ENCODE measurements at regions not wholly inside any gene's neighbourhood (a gene's known extent, or its start where the extent isn't known, plus 50 kb on each side); places are given as distances from the start of the nearest gene placed in this dataset.
"Not testable (repeated sequence)": the region's sequence is repeated elsewhere in the genome, so short reads cannot be mapped to it uniquely, and the experiment has no call there.

DNA sequence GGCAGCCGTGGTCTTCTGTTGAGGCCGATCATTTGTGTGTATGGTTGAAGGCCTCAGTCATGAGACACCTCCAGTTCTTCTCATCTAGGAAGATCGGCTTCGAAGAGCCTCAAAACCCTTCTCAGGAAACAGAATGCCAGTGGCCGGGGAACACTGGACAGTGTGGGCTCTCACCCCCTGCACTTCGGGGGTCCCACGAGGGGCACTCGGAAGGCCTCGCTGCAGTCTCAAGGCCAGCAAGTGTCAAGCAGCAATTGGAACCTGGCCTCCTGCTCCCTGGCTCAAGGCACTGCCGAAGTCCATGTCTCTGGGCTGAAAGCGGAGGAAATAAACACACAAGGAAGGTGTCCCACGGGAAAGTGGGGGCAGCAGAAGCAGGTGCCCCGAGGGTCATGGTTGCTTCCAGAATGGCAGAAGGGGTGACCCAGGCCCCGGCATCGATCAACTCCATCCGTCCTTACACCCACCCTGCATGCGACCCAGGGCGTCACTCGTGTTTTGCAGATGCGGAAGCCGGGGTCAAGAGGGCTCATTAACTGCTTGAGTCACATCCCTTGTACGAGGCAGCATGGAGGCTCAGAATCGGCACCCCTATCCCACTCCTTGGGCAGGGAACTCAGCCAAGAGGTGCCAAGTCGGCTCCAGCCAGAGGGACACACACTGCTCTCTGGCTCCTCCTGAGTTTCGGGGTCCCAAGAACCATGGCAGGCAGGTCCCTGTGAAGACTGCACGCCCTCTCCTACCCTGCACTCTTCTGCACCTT lies 231.3 kb upstream of the SHH start:
- no peak overlapping the region for H2AFZ ChIP-seq (ENCODE audit: low read depth, low read length)
- no peaks in the 10 kb centered on the region for H3K36me3 ChIP-seq (ENCODE audit: insufficient read depth, low read length)
- H3K4me1 ChIP-seq (ENCODE audit: insufficient read depth, low read length): no peaks in the 10 kb centered on the region
- H3K27me3 ChIP-seq (ENCODE audit: insufficient read depth, low read length): peaks cover 15% of the 10 kb centered on the region
- H3K9me3 ChIP-seq (ENCODE audit: low read length): no peaks in the 10 kb centered on the region
- no peak overlapping the region for H3K4me3 ChIP-seq (ENCODE audit: low read length)

DNA sequence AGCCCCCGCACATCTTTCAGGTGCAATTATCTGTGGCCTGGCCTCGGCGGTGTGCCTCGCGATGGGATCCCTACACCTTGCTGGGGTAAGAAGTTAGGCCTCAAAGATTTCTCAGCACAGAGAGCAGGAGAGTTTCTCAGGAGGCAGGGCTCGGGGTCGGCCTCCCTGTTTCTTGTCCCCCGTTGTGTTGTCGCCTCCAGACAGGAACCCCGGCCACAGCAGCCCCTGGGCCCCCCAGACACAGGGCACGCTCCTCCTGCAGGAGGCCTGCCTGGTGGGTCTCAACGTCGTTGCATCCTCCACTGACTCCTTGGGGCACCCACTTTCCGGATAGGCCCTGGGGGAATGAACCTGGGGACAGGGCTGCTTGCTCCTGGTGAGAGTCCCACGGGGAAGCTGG lies 229.1 kb upstream of the SHH start:
- Histone ChIP-seq H2AFZ (ENCODE audit: low read depth, low read length) (no peak overlapping the region), H3K36me3 (ENCODE audit: insufficient read depth, low read length) (no peaks in the 10 kb centered on the region), H3K9me3 (ENCODE audit: low read length) (no peaks in the 10 kb centered on the region), H3K27me3 (ENCODE audit: insufficient read depth, low read length) (peaks cover 26% of the 10 kb centered on the region), H3K4me3 (ENCODE audit: low read length) (no peak overlapping the region), H3K4me1 (ENCODE audit: insufficient read depth, low read length) (no peaks in the 10 kb centered on the region)

DNA sequence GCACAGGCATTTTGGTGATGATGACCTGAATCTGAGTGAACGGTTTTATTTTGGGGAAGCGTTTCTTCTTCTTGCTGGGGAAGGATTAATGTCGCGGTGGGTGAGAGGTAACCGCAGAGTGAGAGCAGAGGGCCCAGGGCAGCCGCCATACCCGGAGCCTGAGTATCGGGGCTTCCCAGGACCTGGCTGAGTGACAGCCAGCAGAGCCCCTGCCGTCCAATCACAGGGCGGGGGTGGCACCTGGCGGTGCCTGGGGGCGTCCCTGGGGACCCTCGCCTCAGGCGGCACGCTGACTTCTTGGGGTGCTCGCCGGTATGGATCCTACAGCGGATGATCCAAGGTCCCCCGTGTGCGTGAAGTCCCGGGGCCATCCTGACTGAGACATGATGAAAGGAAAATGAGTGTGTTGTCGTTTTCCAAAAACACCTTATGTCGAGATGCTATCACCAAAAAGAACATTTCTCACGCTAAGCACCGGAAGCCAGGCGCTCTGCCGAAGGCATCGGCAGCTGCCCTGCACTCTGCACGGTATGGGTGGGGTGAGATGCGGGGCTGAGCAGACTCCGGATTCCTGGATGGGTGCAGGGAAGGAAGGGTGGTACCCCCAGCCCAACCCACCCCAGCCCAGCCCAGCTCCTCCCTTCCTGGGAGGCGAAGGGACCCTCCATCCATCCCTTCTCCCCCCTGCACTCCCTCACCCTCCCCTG lies 227.9 kb upstream of the SHH start:
- H3K4me1 ChIP-seq (ENCODE audit: insufficient read depth, low read length): no peaks in the 10 kb centered on the region
- peaks cover 30% of the 10 kb centered on the region for H3K27me3 ChIP-seq (ENCODE audit: insufficient read depth, low read length)
- H3K36me3 ChIP-seq (ENCODE audit: insufficient read depth, low read length): no peaks in the 10 kb centered on the region
- no peaks in the 10 kb centered on the region for H3K9me3 ChIP-seq (ENCODE audit: low read length)
- no peak overlapping the region for H2AFZ ChIP-seq (ENCODE audit: low read depth, low read length)
- no peak overlapping the region for H3K4me3 ChIP-seq (ENCODE audit: low read length)

DNA sequence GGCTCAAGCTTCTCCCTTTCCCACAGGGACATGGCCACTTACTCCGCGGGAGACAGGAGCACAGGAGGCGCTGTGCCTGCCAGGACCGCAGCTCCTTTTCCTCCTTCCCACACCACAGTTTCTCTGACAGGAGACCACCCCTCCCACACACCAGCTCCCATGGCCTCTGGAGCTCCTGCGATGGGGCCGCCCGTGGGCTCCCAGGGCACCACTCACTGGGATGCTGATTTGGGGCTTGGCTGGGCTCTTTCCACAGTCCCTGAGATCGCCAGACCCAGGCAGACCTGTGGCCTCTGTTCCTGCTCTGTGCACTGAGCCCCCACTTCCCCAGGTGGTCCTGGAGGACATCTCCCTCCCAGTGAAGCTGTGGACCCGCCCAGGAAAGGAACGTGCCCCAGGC lies 226.9 kb upstream of the SHH start:
- Histone ChIP-seq H3K36me3 (ENCODE audit: insufficient read depth, low read length) (no peaks in the 10 kb centered on the region), H3K4me3 (ENCODE audit: low read length) (no peak overlapping the region), H2AFZ (ENCODE audit: low read depth, low read length) (no peak overlapping the region), H3K4me1 (ENCODE audit: insufficient read depth, low read length) (no peaks in the 10 kb centered on the region), H3K27me3 (ENCODE audit: insufficient read depth, low read length) (peaks cover 30% of the 10 kb centered on the region), H3K9me3 (ENCODE audit: low read length) (no peaks in the 10 kb centered on the region)

DNA sequence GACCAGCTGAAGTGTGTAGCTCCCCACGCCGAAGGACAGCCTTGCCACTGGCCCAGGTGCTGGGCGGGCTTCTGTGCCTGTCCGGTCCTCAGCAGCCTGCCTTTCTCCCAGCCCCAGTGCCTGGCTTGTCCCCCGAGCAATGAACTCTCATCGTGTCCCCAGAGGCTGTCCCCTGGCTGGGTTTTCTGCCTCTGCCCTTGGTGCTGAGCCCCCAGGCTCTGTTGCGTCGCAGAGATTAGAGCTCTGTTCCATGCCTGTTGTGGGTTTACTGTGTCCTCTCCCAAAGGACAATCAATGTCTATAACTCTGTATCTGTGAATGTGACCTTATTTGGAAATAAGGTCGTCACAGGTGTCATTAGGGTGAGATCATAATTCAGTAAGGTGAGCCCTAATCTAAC lies 226.1 kb upstream of the SHH start:
- no peaks in the 10 kb centered on the region for H3K36me3 ChIP-seq (ENCODE audit: insufficient read depth, low read length)
- H2AFZ ChIP-seq (ENCODE audit: low read depth, low read length): no peak overlapping the region
- H3K9me3 ChIP-seq (ENCODE audit: low read length): no peaks in the 10 kb centered on the region
- no peak overlapping the region for H3K4me3 ChIP-seq (ENCODE audit: low read length)
- no peaks in the 10 kb centered on the region for H3K4me1 ChIP-seq (ENCODE audit: insufficient read depth, low read length)
- peaks cover 26% of the 10 kb centered on the region for H3K27me3 ChIP-seq (ENCODE audit: insufficient read depth, low read length)

DNA sequence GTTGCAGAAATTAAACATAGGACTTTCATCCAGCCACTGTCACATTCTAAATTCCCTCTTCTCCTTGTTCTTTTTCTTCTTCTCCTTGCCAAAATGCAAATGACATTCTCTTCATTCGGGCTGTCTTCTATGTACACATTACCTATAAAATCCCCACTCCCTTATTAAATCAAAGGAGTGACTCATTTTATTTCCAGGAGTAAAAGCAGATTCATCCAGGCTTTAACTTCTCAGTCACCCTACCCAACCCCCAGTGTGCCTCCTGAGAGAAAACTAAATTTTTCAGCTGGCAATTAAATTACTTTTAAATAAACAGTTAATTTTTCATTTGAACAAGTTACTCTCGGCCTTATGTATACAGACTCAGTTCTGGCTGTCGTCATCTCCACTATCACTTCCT lies 223.9 kb upstream of the SHH start:
- no peaks in the 10 kb centered on the region for H3K4me1 ChIP-seq (ENCODE audit: insufficient read depth, low read length)
- H3K4me3 ChIP-seq (ENCODE audit: low read length): no peak overlapping the region
- H3K36me3 ChIP-seq (ENCODE audit: insufficient read depth, low read length): no peaks in the 10 kb centered on the region
- no peaks in the 10 kb centered on the region for H3K9me3 ChIP-seq (ENCODE audit: low read length)
- H3K27me3 ChIP-seq (ENCODE audit: insufficient read depth, low read length): peaks cover 15% of the 10 kb centered on the region
- no peak overlapping the region for H2AFZ ChIP-seq (ENCODE audit: low read depth, low read length)

DNA sequence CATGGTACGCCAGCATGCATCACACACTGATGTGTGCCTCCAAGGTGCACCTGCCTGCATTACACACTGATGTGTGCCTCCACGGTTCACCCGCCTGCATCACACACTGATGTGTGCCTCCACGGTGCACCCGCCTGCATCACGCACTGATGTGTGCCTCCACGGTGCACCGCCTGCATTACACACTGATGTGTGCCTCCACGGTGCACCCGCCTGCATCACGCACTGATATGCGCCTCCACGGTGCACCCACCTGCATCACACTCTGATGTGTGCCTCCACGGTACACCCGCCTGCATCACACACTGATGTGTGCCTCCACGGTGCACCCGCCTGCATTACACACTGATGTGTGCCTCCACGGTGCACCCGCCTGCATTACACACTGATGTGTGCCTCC lies 223.1 kb upstream of the SHH start:
- peaks cover 15% of the 10 kb centered on the region for H3K27me3 ChIP-seq (ENCODE audit: insufficient read depth, low read length)
- not testable (repeated sequence) for H3K9me3 ChIP-seq (ENCODE audit: low read length); H3K4me3 ChIP-seq (ENCODE audit: low read length); H3K36me3 ChIP-seq (ENCODE audit: insufficient read depth, low read length); H2AFZ ChIP-seq (ENCODE audit: low read depth, low read length); H3K4me1 ChIP-seq (ENCODE audit: insufficient read depth, low read length)

DNA sequence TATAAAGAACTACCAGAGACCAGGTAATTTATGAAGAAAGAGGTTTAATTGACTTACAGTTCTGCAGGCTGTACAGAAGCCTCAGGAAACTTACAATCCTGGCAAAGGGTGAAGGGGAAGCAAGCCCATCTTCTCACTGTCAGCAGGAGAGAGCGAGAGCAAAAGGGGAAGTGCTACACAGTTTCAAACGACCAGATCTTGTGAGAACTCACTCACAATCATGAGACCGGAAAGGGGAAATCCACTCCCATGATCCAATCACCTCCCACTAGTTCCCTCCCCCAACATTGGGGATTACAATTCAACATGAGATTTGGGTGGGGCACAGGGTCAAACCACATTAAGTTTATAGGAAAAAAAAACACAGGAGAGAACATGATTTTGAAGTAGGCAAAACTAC lies 222.1 kb upstream of the SHH start:
- H2AFZ ChIP-seq (ENCODE audit: low read depth, low read length): no peak overlapping the region
- H3K4me3 ChIP-seq (ENCODE audit: low read length): no peak overlapping the region
- no peaks in the 10 kb centered on the region for H3K9me3 ChIP-seq (ENCODE audit: low read length)
- peaks cover 15% of the 10 kb centered on the region for H3K27me3 ChIP-seq (ENCODE audit: insufficient read depth, low read length)
- no peaks in the 10 kb centered on the region for H3K36me3 ChIP-seq (ENCODE audit: insufficient read depth, low read length)
- H3K4me1 ChIP-seq (ENCODE audit: insufficient read depth, low read length): no peaks in the 10 kb centered on the region

DNA sequence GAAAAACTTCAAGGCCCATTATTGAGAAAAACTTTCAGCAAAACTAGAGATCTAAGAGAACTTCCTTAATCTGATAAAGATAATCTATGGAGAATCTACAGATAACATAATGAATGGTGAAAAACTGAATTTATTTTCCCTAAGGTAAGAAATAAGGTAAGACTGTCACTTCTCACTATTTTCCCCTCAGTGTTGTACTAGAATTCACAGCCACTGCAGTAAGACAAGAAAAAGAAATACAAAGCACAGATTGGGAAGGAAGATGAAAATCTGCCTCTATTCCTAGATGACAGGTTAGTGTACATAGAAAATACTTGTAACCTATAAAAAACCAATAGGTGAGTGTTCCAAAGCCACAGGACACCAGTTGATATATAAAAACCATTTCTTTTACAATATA lies 220.7 kb upstream of the SHH start:
- Histone ChIP-seq H3K27me3 (ENCODE audit: insufficient read depth, low read length) (peaks cover 12% of the 10 kb centered on the region), H2AFZ (ENCODE audit: low read depth, low read length) (no peak overlapping the region), H3K4me3 (ENCODE audit: low read length) (no peak overlapping the region), H3K9me3 (ENCODE audit: low read length) (no peaks in the 10 kb centered on the region), H3K4me1 (ENCODE audit: insufficient read depth, low read length) (no peaks in the 10 kb centered on the region), H3K36me3 (ENCODE audit: insufficient read depth, low read length) (no peaks in the 10 kb centered on the region)

DNA sequence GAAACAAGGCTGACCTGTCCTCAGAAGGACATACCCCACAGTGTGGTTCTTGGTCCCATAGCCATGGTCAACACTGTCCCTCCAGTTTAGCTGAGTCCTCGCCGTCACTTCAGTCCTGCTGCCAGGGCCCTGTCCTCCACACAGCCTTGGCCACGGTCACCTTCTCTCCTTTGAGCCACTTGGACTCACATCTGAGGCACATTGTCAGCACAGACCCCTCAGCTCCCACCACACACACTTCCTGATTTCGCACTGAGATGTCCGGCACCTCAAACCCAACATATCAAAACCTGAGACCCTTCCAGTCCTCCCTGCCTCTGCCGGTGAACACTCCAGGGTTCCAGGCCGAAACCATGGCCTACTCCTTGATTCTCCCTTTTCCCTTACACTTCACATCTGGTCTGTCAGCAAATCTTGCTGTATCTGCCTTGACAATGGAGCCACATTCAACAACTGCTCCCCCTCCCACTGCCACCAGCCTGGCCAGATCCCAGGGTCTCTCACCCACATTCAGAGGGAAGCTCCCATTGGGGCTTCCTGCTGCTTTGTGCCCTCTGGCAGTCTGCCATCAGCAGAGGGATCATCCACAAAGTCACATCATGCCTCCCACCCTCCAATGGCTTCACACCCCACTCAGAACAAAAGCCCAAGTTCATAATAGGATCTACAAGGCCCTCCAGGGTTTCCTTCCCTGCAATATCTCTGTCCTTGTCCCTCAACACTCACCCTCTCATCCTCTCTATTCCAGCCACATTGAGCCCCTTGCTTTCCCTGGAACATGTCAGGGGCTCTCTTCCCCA lies 219.6 kb upstream of the SHH start:
- Histone ChIP-seq H3K4me1 (ENCODE audit: insufficient read depth, low read length) (no peaks in the 10 kb centered on the region), H2AFZ (ENCODE audit: low read depth, low read length) (no peak overlapping the region), H3K36me3 (ENCODE audit: insufficient read depth, low read length) (no peaks in the 10 kb centered on the region), H3K4me3 (ENCODE audit: low read length) (no peak overlapping the region), H3K27me3 (ENCODE audit: insufficient read depth, low read length) (peaks cover 7% of the 10 kb centered on the region), H3K9me3 (ENCODE audit: low read length) (no peaks in the 10 kb centered on the region)

DNA sequence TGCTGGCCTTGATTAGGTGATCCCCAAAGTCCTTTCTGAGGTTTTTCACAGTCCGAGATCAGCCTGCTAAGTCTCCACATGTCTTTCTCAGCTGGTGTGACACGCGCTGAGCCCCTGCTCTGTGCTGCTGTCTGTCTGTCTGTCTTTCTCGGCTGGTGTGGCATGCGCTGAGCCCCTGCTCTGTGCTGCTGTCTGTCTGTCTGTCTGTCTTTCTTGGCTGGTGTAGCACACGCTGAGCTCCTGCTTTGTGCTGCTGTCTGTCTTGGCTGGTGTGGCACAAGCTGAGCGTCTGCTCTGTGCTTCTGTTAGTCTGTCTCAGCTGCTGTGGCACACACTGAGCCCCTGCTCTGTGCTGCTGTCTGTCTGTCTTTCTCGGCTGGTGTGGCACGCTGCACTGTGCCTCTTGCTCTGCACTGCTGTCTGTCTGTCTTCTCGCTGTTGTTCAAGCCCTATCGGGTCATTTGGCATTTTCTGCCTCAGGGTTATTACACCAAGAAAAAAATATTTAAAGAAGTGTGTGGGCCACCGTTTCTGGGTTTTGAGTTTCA lies 217.3 kb upstream of the SHH start:
- H3K9me3 ChIP-seq (ENCODE audit: low read length): no peaks in the 10 kb centered on the region
- no peaks in the 10 kb centered on the region for H3K36me3 ChIP-seq (ENCODE audit: insufficient read depth, low read length)
- no peak overlapping the region for H2AFZ ChIP-seq (ENCODE audit: low read depth, low read length)
- H3K4me1 ChIP-seq (ENCODE audit: insufficient read depth, low read length): peaks cover under 1% of the 10 kb centered on the region
- no peak overlapping the region for H3K4me3 ChIP-seq (ENCODE audit: low read length)
- H3K27me3 ChIP-seq (ENCODE audit: insufficient read depth, low read length): no peaks in the 10 kb centered on the region

DNA sequence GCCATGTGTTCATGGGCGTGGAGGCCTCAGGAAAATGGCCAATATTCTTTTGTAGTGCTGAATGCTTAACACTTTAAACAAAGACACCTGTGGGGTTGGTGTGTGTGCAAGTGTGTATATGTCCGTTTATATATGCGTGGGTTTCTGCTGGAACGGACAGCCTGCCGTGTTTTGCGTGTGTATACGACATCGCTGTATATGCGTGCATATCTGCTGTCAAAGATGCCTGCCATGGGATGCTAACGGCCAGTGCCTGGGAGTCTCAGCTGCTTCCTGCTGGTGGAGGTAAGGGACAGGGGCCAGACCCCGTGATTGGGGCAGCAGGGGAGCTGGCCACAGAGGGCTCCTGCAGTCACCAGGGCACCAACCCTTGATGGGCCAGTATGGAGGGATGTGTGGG lies 216.3 kb upstream of the SHH start:
- no peaks in the 10 kb centered on the region for H3K27me3 ChIP-seq (ENCODE audit: insufficient read depth, low read length)
- no peak overlapping the region for H3K4me3 ChIP-seq (ENCODE audit: low read length)
- no peaks in the 10 kb centered on the region for H3K36me3 ChIP-seq (ENCODE audit: insufficient read depth, low read length)
- no peaks in the 10 kb centered on the region for H3K9me3 ChIP-seq (ENCODE audit: low read length)
- H3K4me1 ChIP-seq (ENCODE audit: insufficient read depth, low read length): peaks cover 7% of the 10 kb centered on the region
- no peak overlapping the region for H2AFZ ChIP-seq (ENCODE audit: low read depth, low read length)

DNA sequence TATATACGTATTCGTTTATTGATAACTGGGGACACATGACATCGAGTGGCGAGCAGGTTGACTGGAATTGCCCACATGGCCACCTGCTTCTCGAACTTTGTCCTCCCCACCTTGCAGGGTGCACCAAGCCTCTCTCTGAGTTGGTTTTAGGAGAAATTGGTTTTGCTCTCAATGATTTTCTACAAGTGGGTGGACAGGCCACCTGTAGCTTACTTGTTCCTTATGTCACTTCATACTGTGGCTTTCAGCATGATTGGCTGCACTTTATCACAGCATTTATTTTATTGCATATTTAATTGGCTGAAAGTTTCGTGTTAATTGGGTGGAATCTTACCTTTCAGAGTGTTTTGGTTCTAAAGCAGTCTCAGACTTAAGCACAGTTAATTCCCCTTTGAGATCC lies 215.6 kb upstream of the SHH start:
- no peaks in the 10 kb centered on the region for H3K9me3 ChIP-seq (ENCODE audit: low read length)
- H3K36me3 ChIP-seq (ENCODE audit: insufficient read depth, low read length): no peaks in the 10 kb centered on the region
- H3K4me3 ChIP-seq (ENCODE audit: low read length): no peak overlapping the region
- H3K4me1 ChIP-seq (ENCODE audit: insufficient read depth, low read length): peaks cover 7% of the 10 kb centered on the region
- H2AFZ ChIP-seq (ENCODE audit: low read depth, low read length): no peak overlapping the region
- H3K27me3 ChIP-seq (ENCODE audit: insufficient read depth, low read length): no peaks in the 10 kb centered on the region
